ENCODE measurements at regions not wholly inside any gene's neighbourhood (a gene's known extent, or its start where the extent isn't known, plus 50 kb on each side); places are given as distances from the start of the nearest gene placed in this dataset.

- intact Hi-C loops (cut with DNase I; ENCODE audit: low total_unique reads), result no loop called here
- WGBS, 2 donors, result 88 to 89% methylated on average over 6 of the region's 6 CpGs
- no peak overlapping the region for H3K27ac ChIP-seq
- H3K27me3 ChIP-seq, result no peaks in the 10 kb centered on the region
- no peak for DNase-seq
- H3K36me3 ChIP-seq (ENCODE audit: low read depth, missing control alignments), result no peaks in the 10 kb centered on the region
- no peak overlapping the region for H3K4me3 ChIP-seq
- H3K9me3 ChIP-seq, result no peaks in the 10 kb centered on the region
- H3K4me1 ChIP-seq, result no peaks in the 10 kb centered on the region
- TF ChIP-seq, protein P1, sequence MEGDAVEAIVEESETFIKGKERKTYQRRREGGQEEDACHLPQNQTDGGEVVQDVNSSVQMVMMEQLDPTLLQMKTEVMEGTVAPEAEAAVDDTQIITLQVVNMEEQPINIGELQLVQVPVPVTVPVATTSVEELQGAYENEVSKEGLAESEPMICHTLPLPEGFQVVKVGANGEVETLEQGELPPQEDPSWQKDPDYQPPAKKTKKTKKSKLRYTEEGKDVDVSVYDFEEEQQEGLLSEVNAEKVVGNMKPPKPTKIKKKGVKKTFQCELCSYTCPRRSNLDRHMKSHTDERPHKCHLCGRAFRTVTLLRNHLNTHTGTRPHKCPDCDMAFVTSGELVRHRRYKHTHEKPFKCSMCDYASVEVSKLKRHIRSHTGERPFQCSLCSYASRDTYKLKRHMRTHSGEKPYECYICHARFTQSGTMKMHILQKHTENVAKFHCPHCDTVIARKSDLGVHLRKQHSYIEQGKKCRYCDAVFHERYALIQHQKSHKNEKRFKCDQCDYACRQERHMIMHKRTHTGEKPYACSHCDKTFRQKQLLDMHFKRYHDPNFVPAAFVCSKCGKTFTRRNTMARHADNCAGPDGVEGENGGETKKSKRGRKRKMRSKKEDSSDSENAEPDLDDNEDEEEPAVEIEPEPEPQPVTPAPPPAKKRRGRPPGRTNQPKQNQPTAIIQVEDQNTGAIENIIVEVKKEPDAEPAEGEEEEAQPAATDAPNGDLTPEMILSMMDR (IDR thresholded peaks at IDR 0.05), result no peak
- TF ChIP-seq POLR2A (IDR thresholded peaks at IDR 0.05), result no peak
These were observed 130.1 kb upstream of the CCL2 start for GRCh38 chr17:34125010-34125409.

- WGBS, 2 donors, result 83 to 96% methylated on average over 3 of the region's 3 CpGs
- intact Hi-C loops (cut with DNase I; ENCODE audit: low total_unique reads), result no loop called here
- H3K4me1 ChIP-seq, result no peaks in the 10 kb centered on the region
- no peaks in the 10 kb centered on the region for H3K36me3 ChIP-seq (ENCODE audit: low read depth, missing control alignments)
- H3K27me3 ChIP-seq, result no peaks in the 10 kb centered on the region
- DNase-seq, result no peak
- no peak overlapping the region for H3K27ac ChIP-seq
- TF ChIP-seq, protein P1 (IDR thresholded peaks at IDR 0.05), result no peak
- TF ChIP-seq POLR2A (IDR thresholded peaks at IDR 0.05), result no peak
- H3K4me3 ChIP-seq, result no peak overlapping the region
- H3K9me3 ChIP-seq, result no peaks in the 10 kb centered on the region
These were observed 129.2 kb upstream of the CCL2 start for GRCh38 chr17:34125921-34126320.

DNA sequence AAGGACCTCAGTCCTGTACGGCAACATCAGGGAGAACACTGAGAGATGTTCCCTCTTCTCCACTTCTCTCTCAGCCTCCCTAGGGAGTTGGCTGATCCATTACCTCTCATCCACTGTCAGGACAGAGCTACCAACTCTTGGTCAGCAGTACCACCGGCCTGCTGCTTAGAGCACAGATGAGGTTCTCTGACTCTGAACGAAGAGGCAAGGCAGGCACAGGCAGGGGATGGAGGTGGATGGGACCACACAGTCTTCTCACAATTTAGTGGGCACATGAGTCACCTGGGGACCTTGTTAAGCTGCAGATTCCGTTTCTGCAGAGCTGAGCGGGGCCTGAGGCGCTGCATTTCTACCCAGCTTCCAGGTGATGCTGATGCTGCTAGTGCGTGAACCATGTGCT lies 128.6 kb upstream of the CCL2 start:
- Histone ChIP-seq H3K9me3 (no peaks in the 10 kb centered on the region), H3K27me3 (no peaks in the 10 kb centered on the region), H3K4me3 (no peak overlapping the region), H3K4me1 (no peaks in the 10 kb centered on the region), H3K27ac (no peak overlapping the region), H3K36me3 (ENCODE audit: low read depth, missing control alignments) (no peaks in the 10 kb centered on the region)
- TF ChIP-seq, protein P1 (IDR thresholded peaks at IDR 0.05), result no peak
- TF ChIP-seq POLR2A (IDR thresholded peaks at IDR 0.05), result no peak
- intact Hi-C loops (cut with DNase I; ENCODE audit: low total_unique reads), result no loop called here
- DNase-seq, result no peak
- 90 to 93% methylated on average over 7 of the region's 7 CpGs for WGBS, 2 donors

DNA sequence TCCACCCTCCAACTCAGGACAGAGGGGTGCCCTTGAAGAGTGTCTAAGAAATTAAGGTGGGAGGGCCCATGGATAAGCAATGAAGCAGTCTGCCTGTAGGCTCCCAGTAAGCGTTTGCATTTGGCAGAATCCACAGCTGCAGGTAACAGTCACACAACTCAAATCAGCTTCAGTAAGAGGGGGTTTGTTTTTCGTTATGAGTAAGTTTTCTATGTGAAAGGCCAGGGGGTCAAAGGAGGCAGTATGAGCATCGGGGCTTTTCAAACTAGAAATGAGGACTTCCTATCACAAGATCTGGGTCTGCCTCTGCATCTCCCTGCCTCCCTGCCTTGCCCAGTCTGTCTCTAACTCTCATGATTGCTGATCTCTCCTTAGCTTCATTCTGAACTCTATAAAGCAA lies 128.1 kb upstream of the CCL2 start:
- 64 to 71% methylated on average over 3 of the region's 3 CpGs for WGBS, 2 donors
- intact Hi-C loops (cut with DNase I; ENCODE audit: low total_unique reads), result no loop called here
- DNase-seq, result no peak
- Histone ChIP-seq H3K27me3 (no peaks in the 10 kb centered on the region), H3K4me3 (no peak overlapping the region), H3K4me1 (no peaks in the 10 kb centered on the region), H3K27ac (no peak overlapping the region), H3K9me3 (no peaks in the 10 kb centered on the region), H3K36me3 (ENCODE audit: low read depth, missing control alignments) (no peaks in the 10 kb centered on the region)
- TF ChIP-seq POLR2A (IDR thresholded peaks at IDR 0.05), result no peak
- TF ChIP-seq, protein P1 (IDR thresholded peaks at IDR 0.05), result no peak

- H3K36me3 ChIP-seq (ENCODE audit: low read depth, missing control alignments), result no peaks in the 10 kb centered on the region
- H3K27ac ChIP-seq, result no peak overlapping the region
- no peaks in the 10 kb centered on the region for H3K27me3 ChIP-seq
- intact Hi-C loops (cut with DNase I; ENCODE audit: low total_unique reads), result no loop called here
- TF ChIP-seq, protein P1 (IDR thresholded peaks at IDR 0.05), result no peak
- no peak for TF ChIP-seq POLR2A (IDR thresholded peaks at IDR 0.05)
- H3K9me3 ChIP-seq, result no peaks in the 10 kb centered on the region
- H3K4me1 ChIP-seq, result no peaks in the 10 kb centered on the region
- DNase-seq, result no peak
- no peak overlapping the region for H3K4me3 ChIP-seq
- 57 to 60% methylated on average over 2 of the region's 2 CpGs for WGBS, 2 donors
These were observed 124.5 kb upstream of the CCL2 start for GRCh38 chr17:34130544-34130943.

All from testis (tissue), 2 donors.